ENCODE measurements at regions not wholly inside any gene's neighbourhood (a gene's known extent, or its start where the extent isn't known, plus 50 kb on each side); places are given as distances from the start of the nearest gene placed in this dataset.

GRCh38 chr4:135277980-135278315 is 1076.4 kb upstream of the PABPC4L start:
- TF ChIP-seq CTCF (IDR thresholded peaks at IDR 0.05): no peak
- TF ChIP-seq POLR2AphosphoS5 (IDR thresholded peaks at IDR 0.05): no peak
